Adrenal gland (tissue), 5 donors: ENCODE measurements at regions not wholly inside any gene's neighbourhood (a gene's known extent, or its start where the extent isn't known, plus 50 kb on each side); places are given as distances from the start of the nearest gene placed in this dataset.

ENCODE experiments used
- POLR2A ChIP-seq, 2 donors: fragments of 450-650 bp; IDR thresholded peaks; one replicate each; pipeline ENCODE4 v1.6.1; 2017; ENCODE audit warnings: antibody characterized with exemption in 2 of 2, mild to moderate bottlenecking in 2 of 2, moderate library complexity in 1 of 2
- TF ChIP-seq, protein P1 (sequence below), 6 experiments: fragments of 450-650 bp in 4 of 6; fragments of 200-600 bp in 2 of 6; sonication (generic) in 1 of 6; IDR thresholded peaks; 1 replicate in 5 of 6; 2 replicates in 1 of 6; pipeline versions ENCODE4 v1.5.1 to v1.8.0; 2016 to 2021; ENCODE audit warnings: antibody characterized with exemption in 6 of 6, mild to moderate bottlenecking in 2 of 6, moderate library complexity in 1 of 6
- donor health status: DM: no; HTN: no; CAD: no.

DNA sequence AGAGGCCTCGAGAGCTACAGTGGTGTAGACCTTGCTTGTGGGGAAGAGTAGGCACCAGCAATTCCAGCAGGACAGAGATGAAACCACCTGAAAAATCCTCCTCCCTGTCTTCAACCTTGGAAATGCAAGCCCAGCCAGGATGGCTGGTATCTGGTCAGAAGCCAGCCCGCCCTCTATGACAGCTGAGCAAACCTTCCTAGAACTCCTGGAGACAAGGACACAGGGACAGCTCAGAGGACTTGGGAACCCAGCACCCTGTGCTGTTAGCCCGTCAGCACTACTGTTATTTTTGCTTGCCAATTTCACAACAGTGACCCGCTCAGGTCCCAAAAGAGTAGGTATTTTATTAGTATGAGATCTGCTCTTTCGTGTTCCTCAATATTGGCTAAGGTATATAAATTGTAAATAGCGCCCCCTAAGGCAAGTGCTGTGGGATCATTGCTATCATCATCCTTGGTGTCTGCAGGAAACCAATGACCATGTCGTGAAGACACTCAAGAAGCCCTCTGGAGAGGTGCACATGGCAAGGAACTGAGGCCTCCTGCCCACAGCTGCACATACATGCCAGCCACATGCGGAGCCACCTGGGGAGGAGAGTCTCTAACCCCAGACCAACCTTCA, 156.5 kb upstream of the CHST15 start:
- TF ChIP-seq, protein P1, sequence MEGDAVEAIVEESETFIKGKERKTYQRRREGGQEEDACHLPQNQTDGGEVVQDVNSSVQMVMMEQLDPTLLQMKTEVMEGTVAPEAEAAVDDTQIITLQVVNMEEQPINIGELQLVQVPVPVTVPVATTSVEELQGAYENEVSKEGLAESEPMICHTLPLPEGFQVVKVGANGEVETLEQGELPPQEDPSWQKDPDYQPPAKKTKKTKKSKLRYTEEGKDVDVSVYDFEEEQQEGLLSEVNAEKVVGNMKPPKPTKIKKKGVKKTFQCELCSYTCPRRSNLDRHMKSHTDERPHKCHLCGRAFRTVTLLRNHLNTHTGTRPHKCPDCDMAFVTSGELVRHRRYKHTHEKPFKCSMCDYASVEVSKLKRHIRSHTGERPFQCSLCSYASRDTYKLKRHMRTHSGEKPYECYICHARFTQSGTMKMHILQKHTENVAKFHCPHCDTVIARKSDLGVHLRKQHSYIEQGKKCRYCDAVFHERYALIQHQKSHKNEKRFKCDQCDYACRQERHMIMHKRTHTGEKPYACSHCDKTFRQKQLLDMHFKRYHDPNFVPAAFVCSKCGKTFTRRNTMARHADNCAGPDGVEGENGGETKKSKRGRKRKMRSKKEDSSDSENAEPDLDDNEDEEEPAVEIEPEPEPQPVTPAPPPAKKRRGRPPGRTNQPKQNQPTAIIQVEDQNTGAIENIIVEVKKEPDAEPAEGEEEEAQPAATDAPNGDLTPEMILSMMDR (IDR thresholded peaks at IDR 0.05), result peak in 1 of 6 experiments; percentile 15
- TF ChIP-seq POLR2A (IDR thresholded peaks at IDR 0.05), result no peak
